IMR-90 (cell line): ENCODE measurements at regions not wholly inside any gene's neighbourhood (a gene's known extent, or its start where the extent isn't known, plus 50 kb on each side); places are given as distances from the start of the nearest gene placed in this dataset.

Source experiments
- CTCF ChIP-seq: conservative IDR thresholded peaks from 2 replicates; pipeline ENCODE4 v1.5.1; 2012; ENCODE audit warnings: mild to moderate bottlenecking, low read depth, low read length, improper control_type of control experiment
- POLR2A ChIP-seq: IDR thresholded peaks from 2 replicates; pipeline ENCODE4 v1.6.1; 2012; ENCODE audit warnings: mild to moderate bottlenecking, low read depth, low read length
- RCOR1 ChIP-seq: IDR thresholded peaks from 2 replicates; pipeline ENCODE4 v1.6.1; 2012; ENCODE audit warnings: mild to moderate bottlenecking, low read length, improper control_type of control experiment; ENCODE audit not compliant: insufficient replicate concordance
- RFX5 ChIP-seq: IDR thresholded peaks from 2 replicates; pipeline ENCODE4 v1.8.0; 2012; ENCODE audit warnings: low read depth, mild to moderate bottlenecking, low read length, moderate library complexity
- SMC3 ChIP-seq: fragments of 150-350 bp; IDR thresholded peaks from 2 replicates; pipeline ENCODE4 v1.6.1; 2016; ENCODE audit warnings: low read depth, mild to moderate bottlenecking, antibody characterized with exemption, low read length, moderate library complexity

GRCh38 chr5:143562935-143563334 is 159.4 kb upstream of the NR3C1 start:
- TF ChIP-seq CTCF (no peak), POLR2A (no peak), SMC3 (no peak), RFX5 (no peak), RCOR1 (no peak)
